ENCODE measurements at regions not wholly inside any gene's neighbourhood (a gene's known extent, or its start where the extent isn't known, plus 50 kb on each side); places are given as distances from the start of the nearest gene placed in this dataset.
A peak's percentile ranks its signal among the peaks of the same experiment; 100 is the strongest.
"Not testable (repeated sequence)": the region's sequence is repeated elsewhere in the genome, so short reads cannot be mapped to it uniquely, and the experiment has no call there.

DNA sequence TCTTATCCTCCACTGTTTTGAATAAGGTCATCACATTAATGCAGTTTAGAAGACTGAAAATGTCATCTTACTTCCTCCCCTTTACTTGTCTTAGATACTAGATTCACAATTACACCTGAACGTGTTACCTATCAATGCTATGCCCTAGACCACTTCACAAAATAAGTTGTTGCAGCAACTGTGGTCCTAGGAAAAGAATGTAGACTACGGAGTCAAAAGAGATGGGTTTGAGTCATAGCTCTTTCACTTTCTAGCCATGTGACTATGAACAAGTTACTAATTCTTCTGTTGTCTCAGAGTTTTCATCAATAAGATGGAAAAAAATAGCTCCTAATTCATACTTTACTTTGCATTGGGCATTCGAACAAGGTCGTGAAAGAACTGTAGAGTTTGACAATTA is 164.3 kb upstream of the PREP start:
- no peak for DNase-seq

GRCh38 chr6:105566503-105566902 is 163.6 kb upstream of the PREP start:
- DNase-seq: no peak

DNA sequence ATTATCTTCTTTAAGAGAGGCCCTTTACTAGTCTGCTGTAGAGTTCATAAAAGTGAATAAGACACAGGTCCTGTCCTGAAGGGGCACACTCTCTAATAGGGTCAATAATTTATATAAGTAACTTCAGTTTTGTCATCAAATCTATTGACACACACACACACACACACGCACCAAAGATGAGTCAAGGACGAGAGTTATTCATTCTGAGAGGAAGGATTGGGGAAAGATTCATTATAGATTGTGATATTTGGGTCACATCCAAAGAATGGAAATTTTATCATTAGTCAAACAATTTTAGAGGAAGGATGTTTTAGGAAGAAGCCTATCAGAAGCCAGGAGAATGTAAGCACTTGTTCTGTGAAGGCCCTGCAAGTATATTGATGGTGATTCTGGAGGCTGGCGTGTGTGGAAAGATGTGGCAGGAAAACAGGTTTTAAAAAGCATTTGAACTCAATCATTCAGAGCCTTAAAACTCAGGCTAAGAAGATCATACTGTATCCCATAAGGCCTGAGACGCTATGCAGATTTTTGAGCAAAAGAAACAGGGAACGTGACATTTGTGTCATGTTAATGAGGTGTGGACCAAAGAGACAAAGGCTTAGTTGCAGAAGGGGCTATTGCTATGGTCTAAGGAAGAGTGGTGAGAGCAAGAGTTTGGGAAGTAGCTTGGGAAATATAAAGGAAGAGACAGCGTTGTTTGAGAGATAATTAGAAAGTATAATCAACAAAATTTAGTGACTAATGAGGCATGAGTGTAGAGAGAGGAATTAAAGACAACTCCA is 161.4 kb upstream of the PREP start:
- no peak for DNase-seq

DNA sequence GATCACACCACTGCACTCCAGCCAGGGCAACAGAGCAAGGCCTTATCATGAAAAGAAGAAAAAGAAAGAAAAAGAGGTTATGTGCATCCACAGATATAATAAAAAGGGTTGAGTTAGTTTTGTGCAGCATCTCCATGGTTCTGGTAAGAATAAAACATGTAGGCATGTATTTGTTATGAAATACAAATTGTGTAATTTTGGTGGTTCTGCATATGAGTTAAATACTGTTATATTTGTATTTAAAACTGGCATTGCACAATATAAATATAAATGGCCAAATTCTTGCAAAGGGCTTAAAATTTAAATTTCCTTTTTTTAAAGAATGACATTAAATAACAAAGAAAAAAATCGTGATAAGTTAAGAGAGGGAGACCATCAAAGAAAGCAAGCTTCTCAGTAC is 159.1 kb upstream of the PREP start:
- no peak for DNase-seq

DNA sequence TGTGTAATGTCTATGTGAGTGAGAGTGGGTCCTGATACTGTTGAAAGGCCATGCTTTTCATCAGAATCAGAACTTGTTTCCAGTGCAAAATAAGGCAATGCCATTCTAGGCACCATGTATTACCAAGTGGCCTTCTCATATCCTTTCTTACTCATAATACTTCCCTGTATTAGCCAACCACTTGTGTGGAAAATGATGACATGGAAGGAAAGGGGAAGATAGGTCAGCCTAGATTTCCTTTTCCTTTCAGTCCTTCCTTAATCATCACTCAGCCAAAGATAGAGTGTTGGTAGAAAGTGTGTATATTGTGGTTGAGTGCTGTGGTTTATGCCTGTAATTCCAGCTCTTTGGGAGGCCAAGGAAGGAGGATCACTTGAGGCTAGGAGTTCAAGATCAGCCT is 158.6 kb upstream of the PREP start:
- DNase-seq: no peak

DNA sequence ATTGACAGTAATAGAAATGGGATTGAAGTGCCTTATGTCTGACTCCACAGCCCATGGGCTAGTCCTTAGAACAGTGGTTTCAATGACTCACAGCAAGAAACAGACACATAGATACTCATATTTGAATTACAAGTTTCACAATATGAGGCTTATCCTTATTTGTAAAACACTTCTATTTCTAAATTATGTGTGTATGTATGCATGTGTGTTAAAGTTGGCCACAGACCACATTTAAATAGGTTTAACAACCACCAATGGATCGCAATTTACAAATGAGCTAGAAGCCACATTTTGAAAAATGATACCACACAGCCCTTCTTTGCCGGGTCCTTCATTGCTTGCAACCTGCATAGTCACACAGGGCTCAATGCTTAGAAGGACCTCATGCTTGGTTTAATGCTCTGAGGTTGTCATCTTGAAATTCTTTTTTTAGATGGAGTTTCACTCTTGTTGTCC is 157.8 kb upstream of the PREP start:
- no peak for DNase-seq

DNA sequence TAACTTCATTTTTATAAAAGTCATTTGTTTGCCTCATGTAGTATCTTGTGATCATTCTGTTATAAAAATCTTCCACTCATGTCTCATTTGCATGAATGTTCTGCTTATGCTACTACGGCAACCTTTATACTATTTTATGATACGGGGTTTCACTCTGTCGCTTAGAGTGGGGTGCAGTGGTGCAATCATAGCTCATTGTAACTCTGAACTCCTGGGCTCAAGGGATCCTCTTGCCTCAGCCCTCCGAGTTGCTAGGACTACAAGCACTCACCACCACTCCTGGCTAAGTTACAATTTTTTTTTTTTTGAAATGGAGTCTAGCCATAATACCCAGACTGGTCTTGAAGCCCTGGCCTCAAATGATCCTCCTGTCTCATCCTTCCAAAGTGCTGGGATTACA is 154.4 kb upstream of the PREP start:
- DNase-seq: no peak

GRCh38 chr6:105553171-105553570 is 150.3 kb upstream of the PREP start:
- DNase-seq: no peak

GRCh38 chr6:105550955-105551620 is 148.2 kb upstream of the PREP start:
- no peak for DNase-seq

DNA sequence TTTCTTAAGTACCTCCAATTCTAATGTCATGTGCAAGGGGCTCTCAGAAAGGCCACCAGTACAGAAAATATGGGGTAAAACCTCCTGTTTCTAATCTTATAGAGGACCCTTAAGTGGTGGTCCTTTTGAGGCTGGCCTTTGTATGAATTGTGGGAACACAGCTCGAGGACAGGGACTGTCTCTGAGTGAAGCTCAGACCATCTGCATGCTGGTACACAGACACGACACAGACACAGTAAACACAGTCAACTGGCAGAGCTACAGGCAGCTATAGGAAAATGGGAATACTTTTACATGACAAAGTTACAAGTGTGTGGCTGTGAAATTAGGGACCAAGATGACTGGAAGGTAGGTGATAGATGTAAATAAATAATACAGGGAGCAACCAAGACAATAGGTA is 143.9 kb upstream of the PREP start:
- DNase-seq: no peak

- DNase-seq: peak; percentile 36
These were observed 143.3 kb upstream of the PREP start for GRCh38 chr6:105545947-105546731.

GRCh38 chr6:105545228-105545920 is 142.5 kb upstream of the PREP start:
- no peak for DNase-seq

GRCh38 chr6:105539911-105540310 is 137.0 kb upstream of the PREP start:
- no peak for DNase-seq

GRCh38 chr6:105537981-105538578 is 135.2 kb upstream of the PREP start:
- DNase-seq: no peak

- no peak for DNase-seq
These were observed 134.1 kb upstream of the PREP start for GRCh38 chr6:105536961-105537360.

DNA sequence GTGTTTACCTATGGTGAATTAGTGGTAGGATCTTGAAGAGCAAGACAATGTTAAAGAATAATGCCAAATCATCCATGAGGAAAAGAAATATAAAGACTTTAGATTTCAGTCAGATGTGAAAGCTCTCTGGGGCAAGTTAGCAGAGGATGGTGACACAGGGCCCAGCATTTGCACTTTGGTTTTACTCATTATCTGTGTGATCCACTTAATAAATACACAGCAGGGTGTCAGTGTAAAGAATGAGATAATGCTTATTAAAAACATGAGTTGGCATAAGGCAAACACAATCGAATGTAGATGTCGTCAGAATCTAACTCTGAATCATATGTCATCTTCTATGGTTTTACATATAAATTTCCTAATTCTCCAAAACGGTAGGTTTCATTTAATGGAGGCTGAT is 130.4 kb upstream of the PREP start:
- DNase-seq: no peak

DNA sequence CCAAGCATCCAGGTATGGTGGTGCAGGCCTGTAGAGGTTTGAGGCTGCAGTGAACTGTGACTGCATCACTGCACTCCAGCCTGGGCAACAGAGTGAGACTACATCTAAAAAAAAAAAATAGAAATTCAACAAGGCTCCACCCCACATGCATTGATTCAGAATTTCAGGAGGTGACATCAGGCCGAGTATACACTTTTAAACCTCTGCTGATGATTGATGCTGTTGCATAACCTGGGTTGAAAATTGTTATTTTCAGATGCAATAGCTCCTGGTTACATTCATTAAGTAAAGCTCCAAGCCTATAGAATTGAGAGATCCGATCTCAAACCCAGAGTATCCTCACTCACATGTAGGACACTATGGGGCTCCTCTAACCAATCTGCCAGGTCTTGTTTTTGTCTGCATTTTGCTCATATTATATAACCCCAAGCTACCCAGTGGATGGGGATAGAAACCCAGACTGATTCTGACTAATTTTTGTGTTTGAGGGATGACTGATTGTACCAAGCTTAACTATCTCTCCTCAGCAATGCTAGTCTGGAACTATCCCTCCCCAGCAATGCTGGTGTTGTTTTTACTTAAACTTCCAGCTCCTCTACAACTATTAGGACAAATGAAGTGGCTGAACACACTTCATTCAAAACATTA is 123.5 kb upstream of the PREP start:
- no peak for DNase-seq

DNA sequence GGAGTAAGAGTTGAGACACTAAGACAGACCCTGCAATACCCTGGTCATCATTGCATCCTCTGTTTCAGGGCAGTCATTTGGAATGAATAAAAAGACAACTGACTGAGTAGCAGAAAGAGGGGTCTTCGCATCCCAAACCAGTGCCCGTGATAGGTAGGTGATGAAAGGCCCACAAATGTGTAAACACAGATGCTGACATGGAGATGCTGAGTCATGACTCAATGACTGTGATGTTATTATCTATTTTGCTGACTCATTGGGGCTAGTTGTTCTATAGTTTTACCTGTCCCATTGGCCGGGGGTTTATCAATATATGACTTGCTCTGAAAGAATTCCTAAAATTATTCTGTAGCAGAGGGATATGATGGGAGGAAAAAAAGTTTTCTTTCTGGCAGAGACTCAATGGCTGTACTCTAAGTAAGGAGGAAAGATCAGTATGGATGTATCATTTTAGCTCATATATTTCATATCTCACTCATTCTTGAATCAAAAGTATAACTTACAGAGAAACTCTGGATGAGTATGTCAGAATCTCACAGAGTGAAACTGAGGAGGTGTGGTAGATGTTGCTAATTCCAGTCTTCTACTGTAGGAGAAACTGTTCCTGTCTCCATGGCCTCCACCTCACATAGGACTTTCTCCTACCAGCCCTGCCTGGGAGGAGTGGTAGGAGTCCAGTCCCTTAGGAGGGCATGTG is 119.9 kb upstream of the PREP start:
- no peak for DNase-seq

GRCh38 chr6:105519954-105520353 is 117.1 kb upstream of the PREP start:
- no peak for DNase-seq

GRCh38 chr6:105518993-105519392 is 116.1 kb upstream of the PREP start:
- DNase-seq: not testable (repeated sequence)

- no peak for DNase-seq
These were observed 112.2 kb upstream of the PREP start for GRCh38 chr6:105515054-105515453.

Data from dermis blood vessel endothelial cell (primary cell).